HepG2 (cell line): ENCODE measurements at regions not wholly inside any gene's neighbourhood (a gene's known extent, or its start where the extent isn't known, plus 50 kb on each side); places are given as distances from the start of the nearest gene placed in this dataset.

Source experiments
- ATAC-seq: fragments of 200-7000 bp; cut with Tn5 transposase; 3 replicates; pipeline ENCODE4 v1.9.1; 2020; ENCODE audit warnings: mild to moderate bottlenecking, moderate library complexity
- BruUV-seq: library from RNA; stranded (reverse); fragments of 400-500 nt; replicated peaks from 2 replicates; lab custom pipeline; 2021; lab: Mats Ljungman, UMichigan
- CTCF ChIA-PET: fragments of 300-600 bp; formaldehyde crosslinking; extraction: SDS; loops from one replicate; lab custom pipeline; 2021; ENCODE audit warnings: low total read pairs, inconsistent platforms, low intra/inter-chr PET ratio; lab: Yijun Ruan, JAX
- POLR2A ChIA-PET: fragments of 350-600 bp; sonication (Branson Sonifier 250); formaldehyde crosslinking; loops from one replicate; lab custom pipeline; 2020; ENCODE audit warnings: antibody characterized with exemption, inconsistent platforms; lab: Yijun Ruan, JAX
- DNase-seq: peaks from one replicate; pipeline ENCODE4 v3.0.0-alpha.2; 2015; ENCODE audit warnings: low spot score
- FAIRE-seq: peaks from 3 replicates; lab custom pipeline; 2011; peaks lifted over from hg19 to GRCh38; lab: Jason Lieb, UNC
- H2AFZ ChIP-seq: one replicate; pipeline ENCODE4 v1.6.1; 2011; ENCODE audit warnings: low read length, inconsistent platforms
- H3K27ac ChIP-seq: fragments of 300-600 bp; 3 replicates; pipeline ENCODE4 v1.8.0; 2011; ENCODE audit warnings: mixed run types, mild to moderate bottlenecking, mixed read lengths, low read length, inconsistent platforms; ENCODE audit not compliant: insufficient read depth; ENCODE audit errors: extremely low read length
- H3K27me3 ChIP-seq, 2 experiments: fragments of 200-600 bp in 1 of 2; 2 replicates in 1 of 2; 3 replicates in 1 of 2; pipeline versions ENCODE4 v1.6.0 to v1.8.0; 2011; ENCODE audit warnings: low read length in 2 of 2, mild to moderate bottlenecking in 2 of 2, moderate library complexity in 2 of 2, inconsistent platforms in 1 of 2; ENCODE audit not compliant: insufficient read depth in 2 of 2, control insufficient read depth in 1 of 2
- H3K36me3 ChIP-seq, 2 experiments: fragments of 200-600 bp in 1 of 2; replicated peaks in 1 of 2; 2 replicates in 1 of 2; 3 replicates in 1 of 2; pipeline versions ENCODE4 v1.5.1 to v1.8.0; 2011; ENCODE audit warnings: low read length in 2 of 2, inconsistent platforms in 1 of 2; ENCODE audit not compliant: insufficient read depth in 2 of 2, control insufficient read depth in 1 of 2
- H3K4me1 ChIP-seq: 2 replicates; pipeline ENCODE4 v1.5.1; 2012; ENCODE audit warnings: low read length, inconsistent platforms; ENCODE audit not compliant: insufficient read depth
- H3K4me2 ChIP-seq: 2 replicates; pipeline ENCODE4 v1.6.0; 2011; ENCODE audit warnings: low read depth, low read length, inconsistent platforms
- H3K4me3 ChIP-seq, 3 experiments: fragments of 200-600 bp in 1 of 3; sonication (generic), shearing (Covaris generic) in 1 of 3; replicated peaks in 1 of 3; 2 replicates each; pipeline ENCODE4 v1.5.1; 2011 to 2016; ENCODE audit warnings: low read length in 3 of 3, inconsistent platforms in 2 of 3, low read depth in 2 of 3, mild to moderate bottlenecking in 2 of 3, control low read depth in 1 of 3, mixed read lengths in 1 of 3; ENCODE audit not compliant: insufficient read depth in 1 of 3
- H3K79me2 ChIP-seq: one replicate; pipeline ENCODE4 v1.6.1; 2011; ENCODE audit warnings: low read length, inconsistent platforms; ENCODE audit not compliant: insufficient read depth
- H3K9ac ChIP-seq: 2 replicates; pipeline ENCODE4 v1.6.0; 2011; ENCODE audit warnings: mild to moderate bottlenecking, low read depth, low read length, inconsistent platforms; ENCODE audit not compliant: insufficient read depth
- H3K9me3 ChIP-seq: 2 replicates; pipeline ENCODE4 v1.5.1; 2012; ENCODE audit warnings: mild to moderate bottlenecking, low read length
- H4K20me1 ChIP-seq: 2 replicates; pipeline ENCODE4 v1.6.0; 2011; ENCODE audit warnings: inconsistent platforms, mild to moderate bottlenecking, low read length, moderate library complexity; ENCODE audit not compliant: insufficient read depth
- DNMT1 ChIP-seq: sonication (generic); formaldehyde crosslinking; IDR thresholded peaks from 2 replicates; pipeline ENCODE4 v1.5.1; 2020; ENCODE audit warnings: mild to moderate bottlenecking, missing genetic modification reagents
- HOXA5 ChIP-seq: sonication (generic); formaldehyde crosslinking; IDR thresholded peaks from 2 replicates; pipeline ENCODE4 v1.4.0; 2020; ENCODE audit warnings: missing genetic modification reagents
- MAZ ChIP-seq, 2 experiments: sonication (generic) in 1 of 2; formaldehyde crosslinking in 1 of 2; IDR thresholded peaks; 2 replicates each; pipeline versions ENCODE4 v1.5.0 to v1.6.1; 2012 to 2020; ENCODE audit warnings: low read depth in 2 of 2, mild to moderate bottlenecking in 2 of 2, borderline replicate concordance in 1 of 2, improper control_type of control experiment in 1 of 2, low read length in 1 of 2, missing genetic modification reagents in 1 of 2, moderate library complexity in 1 of 2
- MYC ChIP-seq: sonication (generic); formaldehyde crosslinking; IDR thresholded peaks from 2 replicates; pipeline ENCODE4 v1.9.0; 2021; ENCODE audit warnings: missing genetic modification reagents, borderline replicate concordance
- SCMH1 ChIP-seq: sonication (generic); formaldehyde crosslinking; IDR thresholded peaks from 2 replicates; pipeline ENCODE4 v1.9.0; 2021; ENCODE audit warnings: missing genetic modification reagents, mild to moderate bottlenecking, borderline replicate concordance
- SNRNP70 ChIP-seq: fragments of 200-400 bp; formaldehyde crosslinking; IDR thresholded peaks from 2 replicates; pipeline ENCODE4 v1.6.1; 2017; ENCODE audit warnings: mild to moderate bottlenecking, low read depth, low read length, moderate library complexity
- ZNF569 ChIP-seq: sonication (generic); formaldehyde crosslinking; IDR thresholded peaks from 2 replicates; pipeline ENCODE4 v1.5.0; 2020; ENCODE audit warnings: mild to moderate bottlenecking, missing genetic modification reagents, moderate library complexity, borderline replicate concordance
- WGBS: methylation state at CpG from one replicate; pipeline ENCODE4 v1.1.6; 2017; ENCODE audit warnings: low lambda C conversion rate; 5-methylcytosine and 5-hydroxymethylcytosine counted together
- in situ Hi-C: cut with HindIII; loops from 2 replicates; pipeline ENCODE4 v1.10.0; 2017; ENCODE audit warnings: low pct_unique_long_range_greater_than_20kb; ENCODE audit not compliant: extremely low pct_ligation_motif_present
- intact Hi-C: fragments of 100-400 bp; cut with micrococcal nuclease; formaldehyde crosslinking; loops from one replicate; pipeline ENCODE4 v1.10.0; 2022; ENCODE audit not compliant: unreplicated experiment
- TF ChIP-seq, protein P1 (sequence below): sonication (generic); formaldehyde crosslinking; IDR thresholded peaks from 2 replicates; pipeline ENCODE4 v1.8.1; 2023; ENCODE audit warnings: mild to moderate bottlenecking, missing genetic modification reagents, borderline replicate concordance
- TF ChIP-seq, protein P2 (sequence below): IDR thresholded peaks from 2 replicates; pipeline ENCODE4 v1.6.1; 2012; ENCODE audit warnings: low read depth, low read length, improper control_type of control experiment
- TF ChIP-seq, protein P3 (sequence below): sonication (generic); formaldehyde crosslinking; IDR thresholded peaks from 2 replicates; pipeline ENCODE4 v1.5.0; 2020; ENCODE audit warnings: mild to moderate bottlenecking, missing genetic modification reagents, borderline replicate concordance

GRCh38 chr15:93700051-93700450, 531.3 kb upstream of the MCTP2 start:
- 0% methylated on average over 1 of the region's 1 CpG for WGBS
- no TSS peak for BruUV-seq
- intact Hi-C loops = no loop called here
- Histone ChIP-seq H3K9ac (no peak overlapping the region), H3K9me3 (peaks cover 16% of the 10 kb centered on the region; the same call in 1 of the 2 replicates), H3K79me2 (no peaks in the 10 kb centered on the region), H3K4me2 (no peak overlapping the region), H3K4me3 (no peak overlapping the region), H3K4me1 (no peaks in the 10 kb centered on the region), H2AFZ (no peak overlapping the region), H4K20me1 (no peaks in the 10 kb centered on the region), H3K36me3 (no peaks in the 10 kb centered on the region), H3K27me3 (no peaks in the 10 kb centered on the region), H3K27ac (no peak overlapping the region)
- DNase-seq (no peak), FAIRE-seq (no peak), ATAC-seq (no peak)
- CTCF ChIA-PET = no interaction called here
- in situ Hi-C loops = no loop called here
- POLR2A ChIA-PET = no interaction called here
- TF ChIP-seq MAZ (IDR thresholded peaks at IDR 0.05; ENCODE audit: borderline replicate concordance, low read depth, low read length) (no peak), MAZ (CRISPR knock-in tag; IDR thresholded peaks at IDR 0.05; ENCODE audit: low read depth) (no peak)

GRCh38 chr15:93694033-93694432, 537.3 kb upstream of the MCTP2 start:
- no peaks in the 10 kb centered on the region for H3K36me3 ChIP-seq
- no peak overlapping the region for H3K4me3 ChIP-seq
- no peak for DNase-seq
- WGBS = 2% methylated on average over 2 of the region's 2 CpGs
- no peak overlapping the region for H3K4me2 ChIP-seq
- in situ Hi-C loops (no loop called here), intact Hi-C loops (no loop called here)
- H3K9me3 ChIP-seq = peaks cover 36% of the 10 kb centered on the region; the same call in 1 of the 2 replicates
- H3K79me2 ChIP-seq = no peaks in the 10 kb centered on the region
- H4K20me1 ChIP-seq = no peaks in the 10 kb centered on the region
- H3K27ac ChIP-seq = no peak overlapping the region
- POLR2A ChIA-PET = no interaction called here
- ATAC-seq = no peak
- TF ChIP-seq, protein P1, sequence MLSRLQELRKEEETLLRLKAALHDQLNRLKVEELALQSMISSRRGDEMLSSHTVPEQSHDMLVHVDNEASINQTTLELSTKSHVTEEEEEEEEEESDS = no peak
- TF ChIP-seq SNRNP70 (no peak), HOXA5 (CRISPR knock-in tag) (no peak), MYC (CRISPR knock-in tag) (no peak), DNMT1 (CRISPR knock-in tag) (no peak), SCMH1 (CRISPR knock-in tag) (no peak), ZNF569 (CRISPR knock-in tag) (no peak)
- TF ChIP-seq, protein P2, sequence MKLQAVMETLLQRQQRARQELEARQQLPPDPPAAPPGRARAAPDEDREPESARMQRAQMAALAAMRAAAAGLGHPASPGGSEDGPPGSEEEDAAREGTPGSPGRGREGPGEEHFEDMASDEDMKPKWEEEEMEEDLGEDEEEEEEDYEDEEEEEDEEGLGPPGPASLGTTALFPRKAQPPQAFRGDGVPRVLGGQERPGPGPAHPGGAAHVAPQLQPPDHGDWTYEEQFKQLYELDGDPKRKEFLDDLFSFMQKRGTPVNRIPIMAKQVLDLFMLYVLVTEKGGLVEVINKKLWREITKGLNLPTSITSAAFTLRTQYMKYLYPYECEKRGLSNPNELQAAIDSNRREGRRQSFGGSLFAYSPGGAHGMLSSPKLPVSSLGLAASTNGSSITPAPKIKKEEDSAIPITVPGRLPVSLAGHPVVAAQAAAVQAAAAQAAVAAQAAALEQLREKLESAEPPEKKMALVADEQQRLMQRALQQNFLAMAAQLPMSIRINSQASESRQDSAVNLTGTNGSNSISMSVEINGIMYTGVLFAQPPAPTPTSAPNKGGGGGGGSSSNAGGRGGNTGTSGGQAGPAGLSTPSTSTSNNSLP = no peak
- TF ChIP-seq, protein P3, sequence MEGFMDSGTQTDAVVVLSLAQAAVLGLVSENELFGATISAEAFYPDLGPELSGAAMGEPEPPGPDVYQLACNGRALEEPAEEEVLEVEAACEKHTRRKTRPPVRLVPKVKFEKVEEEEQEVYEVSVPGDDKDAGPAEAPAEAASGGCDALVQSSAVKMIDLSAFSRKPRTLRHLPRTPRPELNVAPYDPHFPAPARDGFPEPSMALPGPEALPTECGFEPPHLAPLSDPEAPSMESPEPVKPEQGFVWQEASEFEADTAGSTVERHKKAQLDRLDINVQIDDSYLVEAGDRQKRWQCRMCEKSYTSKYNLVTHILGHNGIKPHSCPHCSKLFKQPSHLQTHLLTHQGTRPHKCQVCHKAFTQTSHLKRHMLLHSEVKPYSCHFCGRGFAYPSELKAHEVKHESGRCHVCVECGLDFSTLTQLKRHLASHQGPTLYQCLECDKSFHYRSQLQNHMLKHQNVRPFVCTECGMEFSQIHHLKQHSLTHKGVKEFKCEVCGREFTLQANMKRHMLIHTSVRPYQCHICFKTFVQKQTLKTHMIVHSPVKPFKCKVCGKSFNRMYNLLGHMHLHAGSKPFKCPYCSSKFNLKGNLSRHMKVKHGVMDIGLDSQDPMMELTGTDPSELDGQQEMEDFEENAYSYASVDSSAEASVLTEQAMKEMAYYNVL (CRISPR knock-in tag) = no peak
- H3K4me1 ChIP-seq = no peaks in the 10 kb centered on the region
- no peak overlapping the region for H3K9ac ChIP-seq
- no peak for FAIRE-seq
- BruUV-seq = no TSS peak
- H3K27me3 ChIP-seq = no peaks in the 10 kb centered on the region
- CTCF ChIA-PET = no interaction called here
- no peak overlapping the region for H2AFZ ChIP-seq
